T47D (cell line): ENCODE measurements at regions not wholly inside any gene's neighbourhood (a gene's known extent, or its start where the extent isn't known, plus 50 kb on each side); places are given as distances from the start of the nearest gene placed in this dataset.

Experiments
- DNase-seq, 2 experiments: peaks; one replicate each; pipeline versions ENCODE4 v3.0.0 to v3.0.0-alpha.2; 2011 to 2012; ENCODE audit warnings: low read depth in 1 of 2, low spot score in 1 of 2
- JUND ChIP-seq: IDR thresholded peaks from 2 replicates; pipeline ENCODE4 v1.6.1; 2012; ENCODE audit warnings: low read depth
- in situ Hi-C: cut with HindIII; loops from 2 replicates; pipeline ENCODE4 v1.10.0; 2016; ENCODE audit warnings: low sequenced_read_pairs, low pct_unique_long_range_greater_than_20kb

GRCh38 chr5:85814596-85814995, 803.1 kb upstream of the COX7C start:
- in situ Hi-C loops, result no loop called here
- no peak for DNase-seq

GRCh38 chr5:85823462-85824426, 794.0 kb upstream of the COX7C start:
- TF ChIP-seq JUND, result no peak
- in situ Hi-C loops, result no loop called here
- DNase-seq, result no peak

More at GRCh38 chr5:85814596-85814995, 803.1 kb upstream of the COX7C start:
- TF ChIP-seq JUND, result no peak

GRCh38 chr5:85838781-85839180, 779.0 kb upstream of the COX7C start:
- in situ Hi-C loops, result no loop called here
- no peak for DNase-seq

GRCh38 chr5:85841653-85842052, 776.1 kb upstream of the COX7C start:
- in situ Hi-C loops, result no loop called here
- TF ChIP-seq JUND, result no peak

More at GRCh38 chr5:85838781-85839180, 779.0 kb upstream of the COX7C start:
- TF ChIP-seq JUND, result no peak

GRCh38 chr5:85843535-85843934, 774.2 kb upstream of the COX7C start:
- in situ Hi-C loops, result no loop called here
- no peak for TF ChIP-seq JUND
- no peak for DNase-seq

More at GRCh38 chr5:85841653-85842052, 776.1 kb upstream of the COX7C start:
- DNase-seq, result no peak

GRCh38 chr5:85849411-85849810, 768.3 kb upstream of the COX7C start:
- no peak for TF ChIP-seq JUND
- no peak for DNase-seq
- in situ Hi-C loops, result no loop called here

GRCh38 chr5:85865296-85865695, 752.4 kb upstream of the COX7C start:
- TF ChIP-seq JUND, result no peak
- in situ Hi-C loops, result no loop called here
- DNase-seq, result no peak

GRCh38 chr5:85868070-85868469, 749.7 kb upstream of the COX7C start:
- in situ Hi-C loops, result no loop called here
- no peak for TF ChIP-seq JUND
- DNase-seq, result no peak

- no peak for TF ChIP-seq JUND
- in situ Hi-C loops, result no loop called here
- no peak for DNase-seq
These were observed 723.7 kb upstream of the COX7C start for GRCh38 chr5:85893996-85894395.

GRCh38 chr5:85896514-85896913, 721.2 kb upstream of the COX7C start:
- in situ Hi-C loops, result no loop called here
- no peak for DNase-seq
- no peak for TF ChIP-seq JUND

GRCh38 chr5:85906460-85906859, 711.3 kb upstream of the COX7C start:
- TF ChIP-seq JUND, result no peak
- DNase-seq, result no peak
- in situ Hi-C loops, result no loop called here

- in situ Hi-C loops, result no loop called here
- DNase-seq, result no peak
- no peak for TF ChIP-seq JUND
These were observed 707.4 kb upstream of the COX7C start for GRCh38 chr5:85910335-85910734.

GRCh38 chr5:85920984-85921383, 696.8 kb upstream of the COX7C start:
- in situ Hi-C loops, result no loop called here
- no peak for TF ChIP-seq JUND
- DNase-seq, result no peak

- no peak for TF ChIP-seq JUND
- DNase-seq, result peak in 1 of 2 experiments; percentile 35
- in situ Hi-C loops, result no loop called here
These were observed 696.2 kb upstream of the COX7C start for GRCh38 chr5:85921590-85921989.
